HepG2 (cell line): ENCODE measurements at regions not wholly inside any gene's neighbourhood (a gene's known extent, or its start where the extent isn't known, plus 50 kb on each side); places are given as distances from the start of the nearest gene placed in this dataset.

Source experiments
- ATAC-seq: fragments of 200-7000 bp; cut with Tn5 transposase; 3 replicates; pipeline ENCODE4 v1.9.1; 2020; ENCODE audit warnings: mild to moderate bottlenecking, moderate library complexity
- BruUV-seq: library from RNA; stranded (reverse); fragments of 400-500 nt; replicated peaks from 2 replicates; lab custom pipeline; 2021; lab: Mats Ljungman, UMichigan
- CTCF ChIA-PET: fragments of 300-600 bp; formaldehyde crosslinking; extraction: SDS; loops from one replicate; lab custom pipeline; 2021; ENCODE audit warnings: low total read pairs, inconsistent platforms, low intra/inter-chr PET ratio; lab: Yijun Ruan, JAX
- POLR2A ChIA-PET: fragments of 350-600 bp; sonication (Branson Sonifier 250); formaldehyde crosslinking; loops from one replicate; lab custom pipeline; 2020; ENCODE audit warnings: antibody characterized with exemption, inconsistent platforms; lab: Yijun Ruan, JAX
- DNase-seq: peaks from one replicate; pipeline ENCODE4 v3.0.0-alpha.2; 2015; ENCODE audit warnings: low spot score
- FAIRE-seq: peaks from 3 replicates; lab custom pipeline; 2011; peaks lifted over from hg19 to GRCh38; lab: Jason Lieb, UNC
- H2AFZ ChIP-seq: one replicate; pipeline ENCODE4 v1.6.1; 2011; ENCODE audit warnings: low read length, inconsistent platforms
- H3K27ac ChIP-seq: fragments of 300-600 bp; 3 replicates; pipeline ENCODE4 v1.8.0; 2011; ENCODE audit warnings: mixed run types, mild to moderate bottlenecking, mixed read lengths, low read length, inconsistent platforms; ENCODE audit not compliant: insufficient read depth; ENCODE audit errors: extremely low read length
- H3K27me3 ChIP-seq, 2 experiments: fragments of 200-600 bp in 1 of 2; 2 replicates in 1 of 2; 3 replicates in 1 of 2; pipeline versions ENCODE4 v1.6.0 to v1.8.0; 2011; ENCODE audit warnings: low read length in 2 of 2, mild to moderate bottlenecking in 2 of 2, moderate library complexity in 2 of 2, inconsistent platforms in 1 of 2; ENCODE audit not compliant: insufficient read depth in 2 of 2, control insufficient read depth in 1 of 2
- H3K36me3 ChIP-seq, 2 experiments: fragments of 200-600 bp in 1 of 2; replicated peaks in 1 of 2; 2 replicates in 1 of 2; 3 replicates in 1 of 2; pipeline versions ENCODE4 v1.5.1 to v1.8.0; 2011; ENCODE audit warnings: low read length in 2 of 2, inconsistent platforms in 1 of 2; ENCODE audit not compliant: insufficient read depth in 2 of 2, control insufficient read depth in 1 of 2
- H3K4me1 ChIP-seq: 2 replicates; pipeline ENCODE4 v1.5.1; 2012; ENCODE audit warnings: low read length, inconsistent platforms; ENCODE audit not compliant: insufficient read depth
- H3K4me2 ChIP-seq: 2 replicates; pipeline ENCODE4 v1.6.0; 2011; ENCODE audit warnings: low read depth, low read length, inconsistent platforms
- H3K4me3 ChIP-seq, 3 experiments: fragments of 200-600 bp in 1 of 3; sonication (generic), shearing (Covaris generic) in 1 of 3; replicated peaks in 1 of 3; 2 replicates each; pipeline ENCODE4 v1.5.1; 2011 to 2016; ENCODE audit warnings: low read length in 3 of 3, inconsistent platforms in 2 of 3, low read depth in 2 of 3, mild to moderate bottlenecking in 2 of 3, control low read depth in 1 of 3, mixed read lengths in 1 of 3; ENCODE audit not compliant: insufficient read depth in 1 of 3
- H3K79me2 ChIP-seq: one replicate; pipeline ENCODE4 v1.6.1; 2011; ENCODE audit warnings: low read length, inconsistent platforms; ENCODE audit not compliant: insufficient read depth
- H3K9ac ChIP-seq: 2 replicates; pipeline ENCODE4 v1.6.0; 2011; ENCODE audit warnings: mild to moderate bottlenecking, low read depth, low read length, inconsistent platforms; ENCODE audit not compliant: insufficient read depth
- H3K9me3 ChIP-seq: 2 replicates; pipeline ENCODE4 v1.5.1; 2012; ENCODE audit warnings: mild to moderate bottlenecking, low read length
- H4K20me1 ChIP-seq: 2 replicates; pipeline ENCODE4 v1.6.0; 2011; ENCODE audit warnings: inconsistent platforms, mild to moderate bottlenecking, low read length, moderate library complexity; ENCODE audit not compliant: insufficient read depth
- ARNT2 ChIP-seq: sonication (generic); formaldehyde crosslinking; IDR thresholded peaks from 2 replicates; pipeline ENCODE4 v1.8.0; 2022; ENCODE audit warnings: mild to moderate bottlenecking, low read depth, missing genetic modification reagents, moderate library complexity
- ATF7 ChIP-seq, 2 experiments: fragments of 450-650 bp in 1 of 2; sonication (generic) in 1 of 2; formaldehyde crosslinking in 1 of 2; IDR thresholded peaks; 2 replicates each; pipeline versions ENCODE4 v1.4.0 to v1.6.1; 2016 to 2020; ENCODE audit warnings: antibody characterized with exemption in 1 of 2, mild to moderate bottlenecking in 1 of 2, missing genetic modification reagents in 1 of 2
- KLF9 ChIP-seq: IDR thresholded peaks from 2 replicates; pipeline ENCODE4 v1.6.1; 2016; ENCODE audit warnings: low read depth
- MXI1 ChIP-seq: IDR thresholded peaks from 3 replicates; pipeline ENCODE4 v1.6.1; 2012; ENCODE audit warnings: low read depth, low read length, inconsistent platforms, borderline replicate concordance
- NFE2 ChIP-seq: sonication (generic); formaldehyde crosslinking; IDR thresholded peaks from 2 replicates; pipeline ENCODE4 v1.4.0; 2020; ENCODE audit warnings: missing genetic modification reagents
- SAP130 ChIP-seq: IDR thresholded peaks from 2 replicates; pipeline ENCODE4 v1.6.1; 2016; ENCODE audit warnings: low read depth
- SOX5 ChIP-seq: IDR thresholded peaks from 2 replicates; pipeline ENCODE4 v1.6.1; 2016; ENCODE audit warnings: borderline replicate concordance
- SUZ12 ChIP-seq: fragments of 150-350 bp; IDR thresholded peaks from 2 replicates; pipeline ENCODE4 v1.6.1; 2014; ENCODE audit warnings: low read depth, low read length
- TBX3 ChIP-seq: fragments of 450-650 bp; IDR thresholded peaks from 2 replicates; pipeline ENCODE4 v1.6.1; 2017; ENCODE audit warnings: antibody characterized with exemption, mild to moderate bottlenecking, inconsistent platforms, borderline replicate concordance
- TFDP1 ChIP-seq: IDR thresholded peaks from 2 replicates; pipeline ENCODE4 v1.6.1; 2016; ENCODE audit warnings: missing compliant biosample characterization, missing genetic modification reagents, borderline replicate concordance
- ZNF225 ChIP-seq: sonication (generic); formaldehyde crosslinking; IDR thresholded peaks from 2 replicates; pipeline ENCODE4 v1.4.0; 2020; ENCODE audit warnings: mild to moderate bottlenecking, missing genetic modification reagents
- ZNF274 ChIP-seq: sonication (generic); formaldehyde crosslinking; IDR thresholded peaks from 2 replicates; pipeline ENCODE4 v1.5.1; 2020; ENCODE audit warnings: mild to moderate bottlenecking, missing genetic modification reagents
- ZNF891 ChIP-seq: sonication (generic); formaldehyde crosslinking; IDR thresholded peaks from 2 replicates; pipeline ENCODE4 v1.5.0; 2020; ENCODE audit warnings: mild to moderate bottlenecking, missing genetic modification reagents
- WGBS: methylation state at CpG from one replicate; pipeline ENCODE4 v1.1.6; 2017; ENCODE audit warnings: low lambda C conversion rate; 5-methylcytosine and 5-hydroxymethylcytosine counted together
- in situ Hi-C: cut with HindIII; loops from 2 replicates; pipeline ENCODE4 v1.10.0; 2017; ENCODE audit warnings: low pct_unique_long_range_greater_than_20kb; ENCODE audit not compliant: extremely low pct_ligation_motif_present
- intact Hi-C: fragments of 100-400 bp; cut with micrococcal nuclease; formaldehyde crosslinking; loops from one replicate; pipeline ENCODE4 v1.10.0; 2022; ENCODE audit not compliant: unreplicated experiment
- TF ChIP-seq, protein P1 (sequence below): sonication (generic); formaldehyde crosslinking; IDR thresholded peaks from 2 replicates; pipeline ENCODE4 v1.4.0; 2020; ENCODE audit warnings: mild to moderate bottlenecking, missing genetic modification reagents

DNA sequence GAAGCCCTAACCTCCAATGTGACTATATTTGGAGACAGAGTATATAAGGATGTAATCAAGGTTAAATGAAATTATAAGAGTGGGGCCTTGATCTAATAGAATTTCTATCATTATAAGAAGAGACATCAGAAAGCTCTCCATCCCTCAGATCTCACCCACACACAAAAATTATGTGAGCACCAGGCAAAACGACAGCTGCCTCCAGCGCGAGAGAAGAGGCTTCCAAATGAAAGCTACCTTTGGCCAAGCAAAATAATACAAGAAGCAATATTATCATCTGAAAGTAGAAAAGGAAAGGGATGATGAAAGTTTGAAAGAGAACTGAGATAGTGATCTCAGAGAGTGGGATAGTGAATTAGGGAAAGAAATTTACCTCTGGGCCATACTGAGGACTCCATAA, 1192.5 kb downstream of the NXPH1 start:
- no peak overlapping the region for H3K9ac ChIP-seq
- no peak for ATAC-seq
- no peaks in the 10 kb centered on the region for H3K27me3 ChIP-seq
- H3K79me2 ChIP-seq, result no peaks in the 10 kb centered on the region
- FAIRE-seq, result no peak
- ChIA-PET POLR2A (no interaction called here), CTCF (no interaction called here)
- no peak overlapping the region for H2AFZ ChIP-seq
- no peak for DNase-seq
- no peak overlapping the region for H3K4me3 ChIP-seq
- H3K9me3 ChIP-seq, result peaks cover 60% of the 10 kb centered on the region
- BruUV-seq, result no TSS peak
- H3K27ac ChIP-seq, result no peak overlapping the region
- no peaks in the 10 kb centered on the region for H3K4me1 ChIP-seq
- H3K36me3 ChIP-seq, result no peaks in the 10 kb centered on the region
- no peak for TF ChIP-seq TBX3
- no peak for TF ChIP-seq SUZ12
- no peak for TF ChIP-seq ARNT2 (CRISPR knock-in tag)
- TF ChIP-seq ATF7 (IDR thresholded peaks at IDR 0.05), result no peak
- TF ChIP-seq ATF7 (CRISPR knock-in tag; IDR thresholded peaks at IDR 0.05), result no peak
- no peak for TF ChIP-seq MXI1
- no peak for TF ChIP-seq ZNF274 (CRISPR knock-in tag)
- TF ChIP-seq SAP130 (CRISPR knock-in tag), result no peak
- TF ChIP-seq SOX5 (CRISPR knock-in tag), result no peak
- WGBS, result 49% methylated on average over 3 of the region's 3 CpGs
- no peak overlapping the region for H3K4me2 ChIP-seq
- in situ Hi-C loops (no loop called here), intact Hi-C loops (no loop called here)
- H4K20me1 ChIP-seq, result no peaks in the 10 kb centered on the region

DNA sequence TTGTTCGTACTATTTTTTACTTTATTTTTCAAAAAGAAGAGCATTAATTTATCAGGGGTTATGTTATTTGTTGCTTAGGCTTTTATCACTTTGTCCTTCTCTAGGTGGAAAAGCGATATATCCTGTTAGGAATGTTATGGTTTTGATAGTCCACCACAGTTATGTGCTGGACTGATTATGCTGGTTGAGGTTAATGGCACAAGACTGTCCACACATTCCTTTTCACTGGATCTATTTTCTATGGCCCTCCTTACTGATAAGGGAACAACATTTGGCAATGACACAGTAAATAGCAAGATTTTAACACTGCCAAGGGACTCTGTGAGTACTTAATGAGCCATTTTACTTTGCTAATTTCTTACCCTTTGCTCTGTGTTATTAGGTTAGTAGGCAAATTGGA, 1212.3 kb downstream of the NXPH1 start:
- no peak for FAIRE-seq
- peaks cover 48% of the 10 kb centered on the region for H3K9me3 ChIP-seq
- H3K4me2 ChIP-seq, result no peak overlapping the region
- ATAC-seq, result no peak
- no peaks in the 10 kb centered on the region for H3K4me1 ChIP-seq
- in situ Hi-C loops (no loop called here), intact Hi-C loops (no loop called here)
- H3K4me3 ChIP-seq, result no peak overlapping the region
- no peaks in the 10 kb centered on the region for H4K20me1 ChIP-seq
- H3K79me2 ChIP-seq, result no peaks in the 10 kb centered on the region
- H3K27me3 ChIP-seq, result no peaks in the 10 kb centered on the region
- no TSS peak for BruUV-seq
- WGBS, result 0% methylated on average over 2 of the region's 2 CpGs
- no peak overlapping the region for H2AFZ ChIP-seq
- ChIA-PET POLR2A (no interaction called here), CTCF (no interaction called here)
- H3K9ac ChIP-seq, result no peak overlapping the region
- H3K27ac ChIP-seq, result no peak overlapping the region
- no peak for DNase-seq
- H3K36me3 ChIP-seq, result no peaks in the 10 kb centered on the region
- no peak for TF ChIP-seq ZNF225 (CRISPR knock-in tag)
- TF ChIP-seq KLF9 (CRISPR knock-in tag), result no peak
- no peak for TF ChIP-seq NFE2
- TF ChIP-seq, protein P1, sequence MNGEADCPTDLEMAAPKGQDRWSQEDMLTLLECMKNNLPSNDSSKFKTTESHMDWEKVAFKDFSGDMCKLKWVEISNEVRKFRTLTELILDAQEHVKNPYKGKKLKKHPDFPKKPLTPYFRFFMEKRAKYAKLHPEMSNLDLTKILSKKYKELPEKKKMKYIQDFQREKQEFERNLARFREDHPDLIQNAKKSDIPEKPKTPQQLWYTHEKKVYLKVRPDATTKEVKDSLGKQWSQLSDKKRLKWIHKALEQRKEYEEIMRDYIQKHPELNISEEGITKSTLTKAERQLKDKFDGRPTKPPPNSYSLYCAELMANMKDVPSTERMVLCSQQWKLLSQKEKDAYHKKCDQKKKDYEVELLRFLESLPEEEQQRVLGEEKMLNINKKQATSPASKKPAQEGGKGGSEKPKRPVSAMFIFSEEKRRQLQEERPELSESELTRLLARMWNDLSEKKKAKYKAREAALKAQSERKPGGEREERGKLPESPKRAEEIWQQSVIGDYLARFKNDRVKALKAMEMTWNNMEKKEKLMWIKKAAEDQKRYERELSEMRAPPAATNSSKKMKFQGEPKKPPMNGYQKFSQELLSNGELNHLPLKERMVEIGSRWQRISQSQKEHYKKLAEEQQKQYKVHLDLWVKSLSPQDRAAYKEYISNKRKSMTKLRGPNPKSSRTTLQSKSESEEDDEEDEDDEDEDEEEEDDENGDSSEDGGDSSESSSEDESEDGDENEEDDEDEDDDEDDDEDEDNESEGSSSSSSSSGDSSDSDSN, result no peak
- no peak for TF ChIP-seq ZNF891 (CRISPR knock-in tag)
- TF ChIP-seq TFDP1, result no peak
